Fibroblast of mammary gland (primary cell): ENCODE measurements at regions not wholly inside any gene's neighbourhood (a gene's known extent, or its start where the extent isn't known, plus 50 kb on each side); places are given as distances from the start of the nearest gene placed in this dataset.

ENCODE experiments used
- DNase-seq: peaks from one replicate; pipeline ENCODE4 v3.0.0-alpha.2; 2010; ENCODE audit warnings: low read depth
- H3K4me3 ChIP-seq: 2 replicates; pipeline ENCODE4 v1.5.1; 2011; ENCODE audit warnings: low read depth, mild to moderate bottlenecking, low read length, moderate library complexity; ENCODE audit not compliant: control insufficient read depth
- TF ChIP-seq, protein P1 (sequence below): conservative IDR thresholded peaks from 2 replicates; pipeline ENCODE4 v1.5.1; 2011; ENCODE audit warnings: low read depth, low read length, inconsistent platforms; ENCODE audit not compliant: control insufficient read depth, insufficient read depth

- TF ChIP-seq, protein P1, sequence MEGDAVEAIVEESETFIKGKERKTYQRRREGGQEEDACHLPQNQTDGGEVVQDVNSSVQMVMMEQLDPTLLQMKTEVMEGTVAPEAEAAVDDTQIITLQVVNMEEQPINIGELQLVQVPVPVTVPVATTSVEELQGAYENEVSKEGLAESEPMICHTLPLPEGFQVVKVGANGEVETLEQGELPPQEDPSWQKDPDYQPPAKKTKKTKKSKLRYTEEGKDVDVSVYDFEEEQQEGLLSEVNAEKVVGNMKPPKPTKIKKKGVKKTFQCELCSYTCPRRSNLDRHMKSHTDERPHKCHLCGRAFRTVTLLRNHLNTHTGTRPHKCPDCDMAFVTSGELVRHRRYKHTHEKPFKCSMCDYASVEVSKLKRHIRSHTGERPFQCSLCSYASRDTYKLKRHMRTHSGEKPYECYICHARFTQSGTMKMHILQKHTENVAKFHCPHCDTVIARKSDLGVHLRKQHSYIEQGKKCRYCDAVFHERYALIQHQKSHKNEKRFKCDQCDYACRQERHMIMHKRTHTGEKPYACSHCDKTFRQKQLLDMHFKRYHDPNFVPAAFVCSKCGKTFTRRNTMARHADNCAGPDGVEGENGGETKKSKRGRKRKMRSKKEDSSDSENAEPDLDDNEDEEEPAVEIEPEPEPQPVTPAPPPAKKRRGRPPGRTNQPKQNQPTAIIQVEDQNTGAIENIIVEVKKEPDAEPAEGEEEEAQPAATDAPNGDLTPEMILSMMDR = no peak
- no peak for DNase-seq
Measured at GRCh38 chr10:81008726-81009125, 471.0 kb downstream of the SH2D4B start.

DNA sequence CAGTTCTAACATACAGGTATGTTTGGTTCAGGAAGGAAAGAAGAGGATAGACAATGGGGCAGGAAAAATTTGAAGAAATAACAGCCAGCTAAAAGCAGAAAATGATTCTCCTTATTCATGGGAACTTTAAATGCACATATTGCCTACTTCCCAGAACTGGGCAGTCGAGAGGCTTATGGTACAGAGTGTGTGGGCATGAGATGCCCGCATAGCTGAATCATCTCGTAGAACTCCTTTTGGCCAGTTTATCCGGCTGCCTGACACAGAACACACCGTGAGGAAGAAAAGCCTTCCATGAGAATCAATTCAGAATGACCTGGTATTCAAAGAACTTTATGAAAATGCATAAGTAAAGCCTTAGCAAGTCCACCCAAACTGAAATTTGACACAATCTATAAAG is 471.6 kb downstream of the SH2D4B start:
- TF ChIP-seq, protein P1 = no peak
- no peak overlapping the region for H3K4me3 ChIP-seq
- no peak for DNase-seq

More at GRCh38 chr10:81008726-81009125, 471.0 kb downstream of the SH2D4B start:
- no peak overlapping the region for H3K4me3 ChIP-seq

- no peak for DNase-seq
- no peak overlapping the region for H3K4me3 ChIP-seq
- TF ChIP-seq, protein P1 = no peak
Measured at GRCh38 chr10:81013771-81014170, 476.1 kb downstream of the SH2D4B start.

- TF ChIP-seq, protein P1 = peak; percentile 60
- DNase-seq = peak; percentile 55
- H3K4me3 ChIP-seq = no peak overlapping the region
Measured at GRCh38 chr10:81019029-81019890, 481.6 kb downstream of the SH2D4B start.

- TF ChIP-seq, protein P1 = no peak
- no peak for DNase-seq
- H3K4me3 ChIP-seq = no peak overlapping the region
Measured at GRCh38 chr10:81021428-81022129, 483.9 kb downstream of the SH2D4B start.

DNA sequence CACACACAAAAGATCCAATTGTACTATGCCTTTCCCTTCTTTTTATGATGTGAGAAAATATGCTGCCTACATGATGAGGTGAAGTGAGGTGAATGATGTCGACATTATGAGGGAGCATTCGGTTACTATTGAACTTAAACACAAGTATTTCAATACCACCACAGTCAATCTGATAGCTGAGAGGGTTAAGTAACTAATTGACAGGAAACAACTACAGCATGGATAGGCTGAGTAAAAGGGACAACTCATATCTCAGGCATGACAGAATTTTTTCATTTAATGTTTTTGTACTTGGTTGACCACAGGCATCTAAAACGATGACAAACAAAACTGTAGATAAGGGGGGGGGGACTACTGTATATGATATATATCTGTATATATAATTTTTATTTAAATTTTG is 488.9 kb downstream of the SH2D4B start:
- TF ChIP-seq, protein P1 = no peak
- no peak for DNase-seq
- H3K4me3 ChIP-seq = no peak overlapping the region
